ENCODE measurements at regions not wholly inside any gene's neighbourhood (a gene's known extent, or its start where the extent isn't known, plus 50 kb on each side); places are given as distances from the start of the nearest gene placed in this dataset.
"Not testable (repeated sequence)": the region's sequence is repeated elsewhere in the genome, so short reads cannot be mapped to it uniquely, and the experiment has no call there.

DNA sequence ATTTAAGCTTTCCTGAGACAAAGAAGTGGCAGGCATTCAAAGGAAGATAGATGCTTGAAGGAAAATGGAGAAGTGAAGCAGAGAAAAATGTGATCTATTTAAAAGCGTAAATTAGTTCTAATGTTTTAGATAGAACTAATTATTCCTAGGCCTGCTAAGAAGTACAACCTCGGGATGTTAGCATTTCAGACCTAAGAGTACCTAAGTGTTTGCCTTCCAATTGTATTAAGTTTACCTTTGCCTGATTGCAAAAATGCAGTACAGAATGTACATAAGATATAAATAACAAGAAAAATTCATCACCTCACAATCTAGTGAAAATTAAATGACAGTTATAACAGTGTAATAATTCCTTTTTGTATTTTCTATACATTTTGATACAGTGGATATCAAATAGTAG, 71.1 kb upstream of the HNMT start:
- Mint-ChIP-seq H3K36me3 (no peaks in the 10 kb centered on the region), H3K4me3 (no peak overlapping the region), H3K9me3 (no peaks in the 10 kb centered on the region), H3K4me1 (no peaks in the 10 kb centered on the region), H3K27ac (no peak overlapping the region)
- no peak for ATAC-seq
- DNase-seq (ENCODE audit: low spot score in 2 of 2), result no peak

DNA sequence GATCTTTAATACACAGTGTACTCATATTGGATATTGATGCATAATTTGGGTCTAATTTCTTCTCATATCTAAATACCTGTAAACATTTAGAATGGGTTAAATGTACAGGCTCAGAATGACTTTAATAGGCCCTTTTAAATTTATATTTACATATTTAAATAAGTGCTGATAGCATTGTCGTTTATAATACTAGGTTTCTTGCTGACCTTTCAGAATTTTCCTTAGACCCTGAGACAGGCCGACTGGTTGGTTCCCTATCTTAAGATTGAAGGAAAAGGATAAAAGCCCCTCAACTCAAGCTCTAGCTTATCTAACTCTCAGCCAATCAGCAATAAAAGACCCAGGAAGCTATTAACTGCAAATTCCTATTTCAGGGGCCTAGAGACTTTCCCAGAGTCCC, 67.8 kb upstream of the HNMT start:
- DNase-seq (ENCODE audit: low spot score in 2 of 2), result no peak
- Mint-ChIP-seq H3K4me3 (no peak overlapping the region), H3K4me1 (no peaks in the 10 kb centered on the region), H3K27ac (no peak overlapping the region), H3K36me3 (no peaks in the 10 kb centered on the region), H3K9me3 (no peaks in the 10 kb centered on the region)
- ATAC-seq, result no peak

GRCh38 chr2:137897082-137897481, 67.2 kb upstream of the HNMT start:
- DNase-seq (ENCODE audit: low spot score in 2 of 2), result no peak
- H3K27ac Mint-ChIP-seq, result no peak overlapping the region
- H3K36me3 Mint-ChIP-seq, result no peaks in the 10 kb centered on the region
- ATAC-seq, result no peak
- H3K4me1 Mint-ChIP-seq, result no peaks in the 10 kb centered on the region
- H3K9me3 Mint-ChIP-seq, result no peaks in the 10 kb centered on the region
- no peak overlapping the region for H3K4me3 Mint-ChIP-seq

GRCh38 chr2:137900421-137901141, 63.7 kb upstream of the HNMT start:
- no peaks in the 10 kb centered on the region for H3K4me1 Mint-ChIP-seq
- ATAC-seq (no peak), DNase-seq (ENCODE audit: low spot score in 2 of 2) (no peak)
- H3K9me3 Mint-ChIP-seq, result no peaks in the 10 kb centered on the region
- H3K27ac Mint-ChIP-seq, result no peak overlapping the region
- H3K36me3 Mint-ChIP-seq, result no peaks in the 10 kb centered on the region
- H3K4me3 Mint-ChIP-seq, result no peak overlapping the region

- no peak for DNase-seq (ENCODE audit: low spot score in 2 of 2)
Measured at GRCh38 chr2:137910641-137911040, 53.6 kb upstream of the HNMT start.

GRCh38 chr2:137912371-137912770, 51.9 kb upstream of the HNMT start:
- Mint-ChIP-seq H3K4me3 (no peak overlapping the region), H3K36me3 (no peaks in the 10 kb centered on the region), H3K4me1 (no peaks in the 10 kb centered on the region), H3K9me3 (no peaks in the 10 kb centered on the region), H3K27ac (no peak overlapping the region)
- DNase-seq (ENCODE audit: low spot score in 2 of 2) (no peak), ATAC-seq (no peak)

More at GRCh38 chr2:137910641-137911040, 53.6 kb upstream of the HNMT start:
- H3K36me3 Mint-ChIP-seq, result no peaks in the 10 kb centered on the region
- no peak for ATAC-seq
- H3K4me3 Mint-ChIP-seq, result no peak overlapping the region
- H3K27ac Mint-ChIP-seq, result no peak overlapping the region
- H3K9me3 Mint-ChIP-seq, result peaks cover 5% of the 10 kb centered on the region
- H3K4me1 Mint-ChIP-seq, result no peaks in the 10 kb centered on the region

DNA sequence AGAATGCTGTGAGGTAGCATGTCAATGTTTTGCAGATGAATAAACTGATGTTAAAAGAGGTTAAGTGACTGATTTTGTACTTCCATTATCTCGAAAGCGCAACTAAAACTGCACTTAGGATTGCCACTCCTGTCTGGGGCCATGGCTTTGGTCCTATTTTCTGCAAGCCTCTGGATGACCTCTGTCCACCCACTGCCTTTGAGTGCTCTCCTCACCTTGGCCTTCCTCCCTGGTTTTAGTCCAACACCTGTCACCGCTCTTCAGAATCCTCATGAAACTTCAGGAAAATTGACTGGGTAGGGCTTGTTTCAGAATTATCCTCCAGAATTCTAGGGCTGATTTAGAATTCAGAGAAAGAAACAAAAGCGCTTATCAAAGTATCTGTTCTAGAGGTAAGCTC, 51.1 kb upstream of the HNMT start:
- no peaks in the 10 kb centered on the region for H3K4me1 Mint-ChIP-seq
- H3K27ac Mint-ChIP-seq, result no peak overlapping the region
- no peaks in the 10 kb centered on the region for H3K36me3 Mint-ChIP-seq
- H3K9me3 Mint-ChIP-seq, result no peaks in the 10 kb centered on the region
- no peak for ATAC-seq
- H3K4me3 Mint-ChIP-seq, result no peak overlapping the region
- no peak for DNase-seq (ENCODE audit: low spot score in 2 of 2)

GRCh38 chr2:137913648-137914047, 50.6 kb upstream of the HNMT start:
- not testable (repeated sequence) for H3K4me3 Mint-ChIP-seq

More at GRCh38 chr2:137913648-137914047, 50.6 kb upstream of the HNMT start:
- H3K36me3 Mint-ChIP-seq; ATAC-seq; DNase-seq (ENCODE audit: low spot score in 2 of 2); H3K27ac Mint-ChIP-seq; H3K9me3 Mint-ChIP-seq; H3K4me1 Mint-ChIP-seq: not testable (repeated sequence)
